Psoas muscle (tissue), 7 donors: ENCODE measurements at regions not wholly inside any gene's neighbourhood (a gene's known extent, or its start where the extent isn't known, plus 50 kb on each side); places are given as distances from the start of the nearest gene placed in this dataset.

Experiments used
- ATAC-seq, 4 donors: fragments of 200-7000 bp; cut with Tn5 transposase; one replicate each; pipeline ENCODE4 v1.9.1; 2020; ENCODE audit warnings: moderate library complexity in 3 of 4, mild to moderate bottlenecking in 2 of 4
- DNase-seq, 2 donors: peaks; one replicate each; pipeline ENCODE4 v3.0.0-alpha.2; 2020
- H3K27ac ChIP-seq: fragments of 200-600 bp; one replicate; pipeline ENCODE4 v1.8.0; 2022
- H3K27me3 ChIP-seq, 3 donors: fragments of 200-600 bp in 1 of 3; one replicate each; pipeline versions ENCODE4 v1.6.1 to v1.8.0; 2013 to 2022; ENCODE audit warnings: low read length in 2 of 3, mild to moderate bottlenecking in 2 of 3, moderate library complexity in 1 of 3; ENCODE audit not compliant: insufficient read depth in 3 of 3
- H3K36me3 ChIP-seq, 2 donors: fragments of 200-600 bp in 1 of 2; one replicate each; pipeline versions ENCODE4 v1.6.1 to v1.8.0; 2013 to 2022; ENCODE audit warnings: low read depth in 1 of 2, mild to moderate bottlenecking in 1 of 2, moderate library complexity in 1 of 2; ENCODE audit not compliant: insufficient read depth in 1 of 2
- H3K4me1 ChIP-seq: fragments of 200-600 bp; one replicate; pipeline ENCODE4 v1.8.0; 2022
- H3K4me3 ChIP-seq: fragments of 200-600 bp; one replicate; pipeline ENCODE4 v1.8.0; 2022; ENCODE audit warnings: mild to moderate bottlenecking
- H3K9me3 ChIP-seq: fragments of 200-600 bp; one replicate; pipeline ENCODE4 v1.8.0; 2022
- WGBS, 3 donors: extraction: QIAGEN DNeasy Blood & Tissue Kit; methylation state at CpG; one replicate each; pipeline versions ENCODE4 v1.1.6 to v1.1.7; 2013; 5-methylcytosine and 5-hydroxymethylcytosine counted together
- intact Hi-C, 2 donors: fragments of 100-400 bp; cut with DNase I; formaldehyde crosslinking; loops; one replicate each; pipeline versions ENCODE4 v1.11.0 to v1.14.2; 2022
- TF ChIP-seq, protein P1 (sequence below): fragments of 200-600 bp; IDR thresholded peaks from one replicate; pipeline ENCODE4 v1.8.0; 2022; ENCODE audit warnings: antibody characterized with exemption
- donor health status: healthy with polysubstance abuse.
- donor health status: DM: no; HTN: no; CAD: no; lungs with moderate emphysema.
- donor health status: Bipolar disorder and iron deficiency.
- donor health status: healthy.
- donor health status: DM: yes; HTN: yes; CAD: no.
- donor health status: DM: no; HTN: no; CAD: no.
- donor health status: DM: yes; HTN: yes; CAD: no.

DNA sequence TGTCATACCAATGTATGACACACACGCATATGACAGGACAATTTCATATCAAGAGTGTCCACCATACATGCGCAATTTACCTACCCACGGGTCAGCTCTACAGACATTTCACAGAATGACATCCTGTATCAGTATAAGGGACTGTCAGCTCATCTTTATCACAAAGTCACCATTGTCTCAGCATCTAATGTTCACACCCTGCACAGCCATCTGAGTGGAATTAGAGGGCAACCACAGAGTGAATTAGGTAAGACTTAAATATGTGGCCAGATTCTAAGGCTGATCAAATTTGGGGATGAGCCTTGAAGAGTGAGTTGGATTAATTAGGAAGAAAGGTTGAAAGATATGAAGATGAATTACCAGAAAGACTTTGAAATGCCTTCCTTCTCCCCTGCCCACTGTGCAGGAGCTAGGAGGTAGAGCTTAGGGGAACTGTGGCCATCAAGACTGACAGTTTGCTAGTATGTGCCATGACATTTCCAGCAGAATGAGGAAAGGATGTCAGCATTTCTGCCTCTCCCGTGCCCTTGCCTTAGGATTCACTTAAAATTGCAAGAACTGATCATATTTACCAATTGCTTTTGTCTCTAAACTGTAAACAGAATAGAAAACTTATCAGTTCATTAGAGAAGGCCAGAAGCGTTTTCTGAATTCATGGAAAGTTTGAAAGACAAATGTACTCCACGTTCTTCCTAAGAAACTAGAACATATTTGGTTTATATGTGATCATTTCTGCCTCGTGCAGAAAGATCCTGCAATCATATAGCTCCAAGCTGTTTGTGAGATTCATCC lies 121.1 kb downstream of the DDX1 start:
- no peak for DNase-seq
- intact Hi-C loops, result no loop called here
- no peak overlapping the region for H3K4me3 ChIP-seq
- no peaks in the 10 kb centered on the region for H3K9me3 ChIP-seq
- no peaks in the 10 kb centered on the region for H3K36me3 ChIP-seq
- 81 to 84% (median 84%) methylated on average over 7 of the region's 7 CpGs for WGBS, 3 donors
- no peaks in the 10 kb centered on the region for H3K4me1 ChIP-seq
- no peak for ATAC-seq
- no peak overlapping the region for H3K27ac ChIP-seq
- H3K27me3 ChIP-seq, result no peaks in the 10 kb centered on the region
- TF ChIP-seq, protein P1, sequence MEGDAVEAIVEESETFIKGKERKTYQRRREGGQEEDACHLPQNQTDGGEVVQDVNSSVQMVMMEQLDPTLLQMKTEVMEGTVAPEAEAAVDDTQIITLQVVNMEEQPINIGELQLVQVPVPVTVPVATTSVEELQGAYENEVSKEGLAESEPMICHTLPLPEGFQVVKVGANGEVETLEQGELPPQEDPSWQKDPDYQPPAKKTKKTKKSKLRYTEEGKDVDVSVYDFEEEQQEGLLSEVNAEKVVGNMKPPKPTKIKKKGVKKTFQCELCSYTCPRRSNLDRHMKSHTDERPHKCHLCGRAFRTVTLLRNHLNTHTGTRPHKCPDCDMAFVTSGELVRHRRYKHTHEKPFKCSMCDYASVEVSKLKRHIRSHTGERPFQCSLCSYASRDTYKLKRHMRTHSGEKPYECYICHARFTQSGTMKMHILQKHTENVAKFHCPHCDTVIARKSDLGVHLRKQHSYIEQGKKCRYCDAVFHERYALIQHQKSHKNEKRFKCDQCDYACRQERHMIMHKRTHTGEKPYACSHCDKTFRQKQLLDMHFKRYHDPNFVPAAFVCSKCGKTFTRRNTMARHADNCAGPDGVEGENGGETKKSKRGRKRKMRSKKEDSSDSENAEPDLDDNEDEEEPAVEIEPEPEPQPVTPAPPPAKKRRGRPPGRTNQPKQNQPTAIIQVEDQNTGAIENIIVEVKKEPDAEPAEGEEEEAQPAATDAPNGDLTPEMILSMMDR, result no peak

DNA sequence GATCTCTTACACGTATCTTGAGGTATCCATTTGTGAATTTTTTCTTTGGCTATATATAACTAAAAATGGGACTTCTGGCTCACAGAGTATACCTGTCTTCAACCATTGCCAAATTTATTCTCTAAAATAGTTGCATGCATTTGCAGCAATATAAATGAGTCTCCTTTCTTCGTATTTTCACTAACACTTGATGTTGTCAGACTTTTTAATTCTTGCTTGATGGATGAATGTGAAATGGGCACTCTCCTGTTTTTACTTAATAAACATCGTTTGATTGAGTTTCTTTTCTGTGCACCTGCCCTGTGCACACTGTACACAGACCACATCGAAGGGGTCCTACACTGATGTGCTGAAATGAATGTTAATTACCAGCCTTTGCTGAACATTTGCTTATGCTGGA lies 121.8 kb downstream of the DDX1 start:
- intact Hi-C loops, result no loop called here
- DNase-seq, result no peak

DNA sequence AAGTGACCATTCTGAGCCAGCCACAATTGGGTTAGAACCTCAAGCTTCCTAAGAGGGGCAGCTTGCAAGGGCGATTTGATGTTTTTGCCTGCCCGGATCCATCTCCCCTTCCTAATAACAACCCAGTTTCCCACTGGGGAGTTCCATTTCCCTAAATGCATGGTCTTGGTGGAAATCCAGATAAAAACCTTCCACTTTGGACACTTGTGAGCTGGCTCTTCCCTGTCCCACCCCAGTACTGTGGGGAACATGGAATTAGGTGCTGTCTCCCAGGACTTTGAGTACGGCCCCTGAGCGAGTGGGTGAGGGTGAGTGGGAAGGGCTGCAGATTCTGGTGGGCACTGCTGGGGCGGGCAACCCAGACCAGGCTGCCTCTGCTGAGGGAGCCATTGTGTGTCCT lies 122.3 kb downstream of the DDX1 start:
- WGBS, 3 donors, result 94 to 99% (median 97%) methylated on average over 5 of the region's 5 CpGs
- H3K27me3 ChIP-seq, result no peaks in the 10 kb centered on the region
- ATAC-seq, result no peak
- intact Hi-C loops, result no loop called here
- no peaks in the 10 kb centered on the region for H3K36me3 ChIP-seq
- DNase-seq, result no peak
- H3K4me1 ChIP-seq, result no peaks in the 10 kb centered on the region
- no peak overlapping the region for H3K4me3 ChIP-seq
- H3K27ac ChIP-seq, result no peak overlapping the region
- TF ChIP-seq, protein P1, result no peak
- H3K9me3 ChIP-seq, result no peaks in the 10 kb centered on the region

More for the DNA sequence above, 121.8 kb downstream of the DDX1 start:
- no peaks in the 10 kb centered on the region for H3K4me1 ChIP-seq
- no peaks in the 10 kb centered on the region for H3K36me3 ChIP-seq
- no peak overlapping the region for H3K4me3 ChIP-seq
- H3K27ac ChIP-seq, result no peak overlapping the region
- ATAC-seq, result no peak
- whole genome bisulfite sequencing, 3 donors, result 86 to 93% (median 91%) methylated on average over 4 of the region's 4 CpGs
- TF ChIP-seq, protein P1, result no peak
- no peaks in the 10 kb centered on the region for H3K9me3 ChIP-seq
- no peaks in the 10 kb centered on the region for H3K27me3 ChIP-seq

DNA sequence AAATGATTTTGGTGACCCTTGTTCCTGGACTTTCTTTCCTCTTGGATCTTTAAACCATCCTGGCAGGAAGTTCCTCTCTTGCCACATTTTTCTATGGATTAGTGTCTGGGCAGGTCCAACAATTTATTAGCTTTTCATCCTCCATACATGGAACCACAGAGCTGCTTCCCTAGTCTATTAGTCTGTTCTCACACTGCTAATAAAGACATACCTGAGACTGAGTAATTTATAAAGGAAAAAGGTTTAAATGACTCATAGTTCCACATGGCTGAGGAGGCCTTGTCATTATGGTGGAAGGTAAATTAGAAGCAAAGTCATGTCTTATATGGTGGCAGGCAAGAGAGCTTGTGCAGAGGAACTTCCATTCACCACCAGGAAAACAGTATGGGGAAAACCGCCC lies 122.9 kb downstream of the DDX1 start:
- ATAC-seq (no peak), DNase-seq (no peak)
- Histone ChIP-seq H3K4me1 (no peaks in the 10 kb centered on the region), H3K27me3 (no peaks in the 10 kb centered on the region), H3K27ac (no peak overlapping the region), H3K36me3 (no peaks in the 10 kb centered on the region), H3K9me3 (no peaks in the 10 kb centered on the region), H3K4me3 (no peak overlapping the region)
- intact Hi-C loops, result no loop called here
- WGBS, 3 donors, result 92 to 100% (median 100%) methylated on average over 1 of the region's 1 CpG
- TF ChIP-seq, protein P1, result no peak

DNA sequence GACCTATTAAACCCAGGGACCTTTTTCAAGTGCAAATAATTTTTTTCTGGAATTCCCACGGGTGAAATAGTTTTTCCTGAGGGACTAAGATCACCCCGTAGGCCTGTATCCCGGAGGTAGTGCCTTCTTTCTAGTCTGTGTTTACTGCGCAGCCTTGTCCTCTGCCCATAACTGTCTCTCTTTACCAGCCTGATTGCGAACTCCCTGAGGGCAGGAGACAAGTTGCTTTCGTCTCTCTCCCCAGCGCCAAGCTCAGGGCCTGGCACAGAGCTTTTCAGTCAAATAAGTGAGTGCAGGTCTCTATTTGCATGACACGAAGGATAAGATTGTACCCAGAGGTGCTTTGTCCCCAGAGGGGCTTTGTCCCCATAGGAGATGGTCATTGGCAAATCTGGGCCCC lies 123.9 kb downstream of the DDX1 start:
- 95 to 97% (median 96%) methylated on average over 8 of the region's 8 CpGs for WGBS, 3 donors
- DNase-seq (no peak), ATAC-seq (no peak)
- H3K4me3 ChIP-seq, result no peak overlapping the region
- no peaks in the 10 kb centered on the region for H3K4me1 ChIP-seq
- TF ChIP-seq, protein P1, result no peak
- no peaks in the 10 kb centered on the region for H3K27me3 ChIP-seq
- H3K27ac ChIP-seq, result no peak overlapping the region
- intact Hi-C loops, result no loop called here
- no peaks in the 10 kb centered on the region for H3K36me3 ChIP-seq
- no peaks in the 10 kb centered on the region for H3K9me3 ChIP-seq
